Caco-2 (cell line): ENCODE measurements at regions not wholly inside any gene's neighbourhood (a gene's known extent, or its start where the extent isn't known, plus 50 kb on each side); places are given as distances from the start of the nearest gene placed in this dataset.

Source experiments
- BruUV-seq: library from RNA; stranded (reverse); fragments of 400-500 nt; replicated peaks from 2 replicates; lab custom pipeline; 2021; lab: Mats Ljungman, UMichigan
- CTCF ChIA-PET: fragments of 300-600 bp; sonication (Branson Sonifier 250); formaldehyde crosslinking; loops from one replicate; lab custom pipeline; 2022; ENCODE audit warnings: antibody characterized with exemption; lab: Charles Lee
- POLR2A ChIA-PET: fragments of 300-600 bp; sonication (Branson Sonifier 250); formaldehyde crosslinking; loops from one replicate; lab custom pipeline; 2022; ENCODE audit warnings: antibody characterized with exemption; lab: Charles Lee
- DNase-seq, 2 experiments: peaks; one replicate each; pipeline versions ENCODE4 v3.0.0 to v3.0.0-alpha.2; 2020 to 2022
- H3K27me3 ChIP-seq: replicated peaks from 2 replicates; pipeline ENCODE4 v1.6.0; 2011; ENCODE audit warnings: low read length; ENCODE audit not compliant: control insufficient read depth, insufficient read depth
- H3K36me3 ChIP-seq: 2 replicates; pipeline ENCODE4 v1.5.1; 2011; ENCODE audit warnings: low read length; ENCODE audit not compliant: control insufficient read depth, insufficient read depth
- H3K4me1 ChIP-seq: fragments of 250-450 bp; sonication (Bioruptor Pico); 2 replicates; pipeline ENCODE4 v1.5.1; 2020; ENCODE audit warnings: mild to moderate bottlenecking
- H3K4me3 ChIP-seq: 2 replicates; pipeline ENCODE4 v1.5.1; 2011; ENCODE audit warnings: low read depth, mild to moderate bottlenecking, control low read depth, low read length
- H3K9me3 ChIP-seq: fragments of 250-450 bp; sonication (Bioruptor Pico); 2 replicates; pipeline ENCODE4 v1.5.1; 2020; ENCODE audit warnings: mild to moderate bottlenecking, moderate library complexity
- H3K27ac Mint-ChIP-seq: one replicate; pipeline ENCODE4 v1.8.0; 2022; ENCODE audit warnings: mixed read lengths; ENCODE audit not compliant: unreplicated experiment
- H3K27me3 Mint-ChIP-seq: one replicate; pipeline ENCODE4 v1.8.0; 2022; ENCODE audit warnings: mixed read lengths; ENCODE audit not compliant: insufficient read depth, unreplicated experiment
- H3K36me3 Mint-ChIP-seq: one replicate; pipeline ENCODE4 v1.8.0; 2022; ENCODE audit warnings: mild to moderate bottlenecking, mixed read lengths; ENCODE audit not compliant: insufficient read depth, unreplicated experiment
- H3K4me1 Mint-ChIP-seq: one replicate; pipeline ENCODE4 v1.8.0; 2022; ENCODE audit warnings: low read depth, mixed read lengths; ENCODE audit not compliant: unreplicated experiment
- H3K4me3 Mint-ChIP-seq: one replicate; pipeline ENCODE4 v1.8.0; 2022; ENCODE audit warnings: mild to moderate bottlenecking, moderate library complexity, mixed read lengths; ENCODE audit not compliant: unreplicated experiment
- H3K9me3 Mint-ChIP-seq: one replicate; pipeline ENCODE4 v1.8.0; 2022; ENCODE audit warnings: mixed read lengths; ENCODE audit not compliant: unreplicated experiment
- intact Hi-C: fragments of 100-400 bp; cut with micrococcal nuclease; formaldehyde crosslinking; loops from one replicate; pipeline ENCODE4 v1.10.0; 2022; ENCODE audit not compliant: unreplicated experiment
- TF ChIP-seq, protein P1 (sequence below), 2 experiments: fragments of 200-600 bp in 1 of 2; IDR thresholded peaks; 1 replicate in 1 of 2; 2 replicates in 1 of 2; pipeline versions ENCODE4 v1.5.1 to v1.8.0; 2011 to 2022; ENCODE audit warnings: antibody characterized with exemption in 1 of 2, control low read depth in 1 of 2, inconsistent platforms in 1 of 2, low read depth in 1 of 2, low read length in 1 of 2, mild to moderate bottlenecking in 1 of 2, moderate library complexity in 1 of 2; ENCODE audit not compliant: insufficient read depth in 1 of 2, severe bottlenecking in 1 of 2, unreplicated experiment in 1 of 2

DNA sequence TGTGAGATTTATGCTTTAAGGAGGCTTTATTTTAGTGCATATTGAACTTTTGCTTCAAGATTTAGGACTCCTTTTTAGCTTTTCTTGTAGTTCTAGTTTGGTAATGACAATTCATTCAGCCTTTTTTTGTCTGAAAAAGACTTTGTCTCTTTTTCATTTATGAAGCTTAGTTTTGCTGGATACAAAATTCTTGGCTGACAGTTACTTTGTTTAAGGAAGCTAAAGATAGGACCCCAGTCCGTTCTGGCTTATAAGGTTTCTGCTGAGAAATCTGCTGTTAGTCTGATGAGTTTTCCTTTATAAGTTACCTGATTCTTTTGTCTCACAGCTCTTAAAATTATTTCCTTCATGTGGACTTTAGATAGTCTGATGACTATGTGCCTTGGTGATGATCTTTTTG lies 142.8 kb upstream of the B3GAT2 start:
- no peak overlapping the region for H3K4me3 ChIP-seq
- H3K27me3 ChIP-seq, result no peaks in the 10 kb centered on the region
- BruUV-seq, result no TSS peak
- no peak overlapping the region for H3K4me3 Mint-ChIP-seq
- H3K36me3 ChIP-seq, result no peaks in the 10 kb centered on the region
- H3K27me3 Mint-ChIP-seq, result peaks cover 11% of the 10 kb centered on the region
- TF ChIP-seq, protein P1, sequence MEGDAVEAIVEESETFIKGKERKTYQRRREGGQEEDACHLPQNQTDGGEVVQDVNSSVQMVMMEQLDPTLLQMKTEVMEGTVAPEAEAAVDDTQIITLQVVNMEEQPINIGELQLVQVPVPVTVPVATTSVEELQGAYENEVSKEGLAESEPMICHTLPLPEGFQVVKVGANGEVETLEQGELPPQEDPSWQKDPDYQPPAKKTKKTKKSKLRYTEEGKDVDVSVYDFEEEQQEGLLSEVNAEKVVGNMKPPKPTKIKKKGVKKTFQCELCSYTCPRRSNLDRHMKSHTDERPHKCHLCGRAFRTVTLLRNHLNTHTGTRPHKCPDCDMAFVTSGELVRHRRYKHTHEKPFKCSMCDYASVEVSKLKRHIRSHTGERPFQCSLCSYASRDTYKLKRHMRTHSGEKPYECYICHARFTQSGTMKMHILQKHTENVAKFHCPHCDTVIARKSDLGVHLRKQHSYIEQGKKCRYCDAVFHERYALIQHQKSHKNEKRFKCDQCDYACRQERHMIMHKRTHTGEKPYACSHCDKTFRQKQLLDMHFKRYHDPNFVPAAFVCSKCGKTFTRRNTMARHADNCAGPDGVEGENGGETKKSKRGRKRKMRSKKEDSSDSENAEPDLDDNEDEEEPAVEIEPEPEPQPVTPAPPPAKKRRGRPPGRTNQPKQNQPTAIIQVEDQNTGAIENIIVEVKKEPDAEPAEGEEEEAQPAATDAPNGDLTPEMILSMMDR (IDR thresholded peaks at IDR 0.05; ENCODE audit: insufficient read depth in 1 of 2, low read depth in 1 of 2, low read length in 1 of 2, severe bottlenecking in 1 of 2, unreplicated experiment in 1 of 2), result no peak
- ChIA-PET CTCF (no interaction called here), POLR2A (no interaction called here)
- no peak for DNase-seq
- H3K27ac Mint-ChIP-seq, result no peak overlapping the region
- no peaks in the 10 kb centered on the region for H3K4me1 Mint-ChIP-seq
- intact Hi-C loops, result no loop called here
- H3K9me3 Mint-ChIP-seq, result no peaks in the 10 kb centered on the region
- H3K9me3 ChIP-seq, result no peaks in the 10 kb centered on the region
- H3K36me3 Mint-ChIP-seq, result no peaks in the 10 kb centered on the region
- H3K4me1 ChIP-seq, result no peaks in the 10 kb centered on the region

DNA sequence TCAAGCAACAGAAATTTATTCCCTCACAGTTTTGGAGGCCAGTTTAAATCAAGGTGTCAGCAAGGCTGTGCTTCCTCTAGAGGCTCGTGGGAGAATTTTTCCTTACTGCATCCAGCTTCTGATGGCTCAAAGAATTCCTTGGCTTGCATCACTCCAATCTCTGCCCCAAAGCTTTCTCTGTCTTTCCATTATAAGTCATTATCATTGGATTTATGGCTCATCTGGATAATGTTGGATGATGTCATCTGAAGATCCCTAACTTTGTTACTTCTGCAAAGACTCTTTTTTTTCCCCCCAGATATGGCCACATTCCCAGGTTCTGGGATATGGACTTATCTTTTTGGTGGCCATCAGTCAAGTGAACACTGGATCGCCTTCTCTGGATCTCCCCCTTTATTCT lies 146.3 kb upstream of the B3GAT2 start:
- Mint-ChIP-seq H3K4me1 (no peaks in the 10 kb centered on the region), H3K36me3 (no peaks in the 10 kb centered on the region), H3K27ac (no peak overlapping the region), H3K4me3 (no peak overlapping the region), H3K27me3 (peaks cover 4% of the 10 kb centered on the region), H3K9me3 (no peaks in the 10 kb centered on the region)
- no peaks in the 10 kb centered on the region for H3K27me3 ChIP-seq
- TF ChIP-seq, protein P1 (IDR thresholded peaks at IDR 0.05; ENCODE audit: insufficient read depth in 1 of 2, low read depth in 1 of 2, low read length in 1 of 2, severe bottlenecking in 1 of 2, unreplicated experiment in 1 of 2), result no peak
- no peaks in the 10 kb centered on the region for H3K36me3 ChIP-seq
- ChIA-PET CTCF (no interaction called here), POLR2A (no interaction called here)
- DNase-seq, result no peak
- H3K4me1 ChIP-seq, result no peaks in the 10 kb centered on the region
- H3K4me3 ChIP-seq, result no peak overlapping the region
- BruUV-seq, result no TSS peak
- intact Hi-C loops, result no loop called here
- no peaks in the 10 kb centered on the region for H3K9me3 ChIP-seq

DNA sequence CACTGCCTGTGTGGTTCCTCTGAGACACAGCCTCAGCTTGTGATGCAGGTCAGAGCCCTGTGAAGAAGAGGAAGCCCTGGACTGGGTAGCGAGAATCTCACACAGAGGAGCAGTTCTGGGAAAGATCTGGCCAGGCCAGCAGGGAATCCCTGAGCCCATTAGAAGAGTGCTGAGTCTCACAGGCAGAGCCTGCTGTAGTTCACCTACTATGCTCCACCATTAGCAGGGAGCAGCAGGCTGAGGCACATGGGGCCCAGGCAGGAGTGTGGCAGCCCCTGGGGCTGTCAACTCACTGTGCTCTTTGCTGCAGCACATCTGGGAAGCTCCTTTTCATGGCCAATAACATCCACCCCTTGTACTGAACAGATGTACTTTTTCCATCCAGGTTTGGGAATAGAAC lies 146.8 kb upstream of the B3GAT2 start:
- H3K4me1 Mint-ChIP-seq, result no peaks in the 10 kb centered on the region
- H3K27me3 Mint-ChIP-seq, result no peaks in the 10 kb centered on the region
- ChIA-PET CTCF (no interaction called here), POLR2A (no interaction called here)
- no peaks in the 10 kb centered on the region for H3K4me1 ChIP-seq
- intact Hi-C loops, result no loop called here
- H3K27me3 ChIP-seq, result no peaks in the 10 kb centered on the region
- H3K9me3 ChIP-seq, result no peaks in the 10 kb centered on the region
- TF ChIP-seq, protein P1 (IDR thresholded peaks at IDR 0.05; ENCODE audit: insufficient read depth in 1 of 2, low read depth in 1 of 2, low read length in 1 of 2, severe bottlenecking in 1 of 2, unreplicated experiment in 1 of 2), result no peak
- no peaks in the 10 kb centered on the region for H3K36me3 Mint-ChIP-seq
- no peaks in the 10 kb centered on the region for H3K9me3 Mint-ChIP-seq
- H3K4me3 ChIP-seq, result no peak overlapping the region
- H3K36me3 ChIP-seq, result no peaks in the 10 kb centered on the region
- H3K4me3 Mint-ChIP-seq, result no peak overlapping the region
- DNase-seq, result no peak
- no peak overlapping the region for H3K27ac Mint-ChIP-seq
- no TSS peak for BruUV-seq
